ENCODE measurements at regions not wholly inside any gene's neighbourhood (a gene's known extent, or its start where the extent isn't known, plus 50 kb on each side); places are given as distances from the start of the nearest gene placed in this dataset.

- Histone ChIP-seq H3K27me3 (ENCODE audit: insufficient read depth, low read depth) (no peaks in the 10 kb centered on the region), H3K36me3 (ENCODE audit: low read depth) (no peaks in the 10 kb centered on the region), H3K27ac (no peak overlapping the region), H3K9me2 (ENCODE audit: insufficient read depth) (no peaks in the 10 kb centered on the region), H2AFZ (no peak overlapping the region), H3F3A (ENCODE audit: insufficient read depth, low read depth) (no peaks in the 10 kb centered on the region), H3K9me3 (ENCODE audit: insufficient read depth, low read depth) (no peaks in the 10 kb centered on the region), H4K20me1 (ENCODE audit: insufficient read depth) (no peaks in the 10 kb centered on the region), H3K4me3 (no peak overlapping the region), H3K4me1 (replicated peaks; ENCODE audit: insufficient read depth) (peaks cover 9% of the 10 kb centered on the region), H3K79me2 (ENCODE audit: low read depth) (no peaks in the 10 kb centered on the region), H3K4me2 (no peak overlapping the region)
- ChIA-PET POLR2A (ENCODE audit: unreplicated experiment) (no interaction called here), CTCF (no interaction called here)
- DNase-seq = no peak
- TF ChIP-seq EZH2 (IDR thresholded peaks at IDR 0.05; ENCODE audit: low read depth) = no peak
- TF ChIP-seq, protein P1, sequence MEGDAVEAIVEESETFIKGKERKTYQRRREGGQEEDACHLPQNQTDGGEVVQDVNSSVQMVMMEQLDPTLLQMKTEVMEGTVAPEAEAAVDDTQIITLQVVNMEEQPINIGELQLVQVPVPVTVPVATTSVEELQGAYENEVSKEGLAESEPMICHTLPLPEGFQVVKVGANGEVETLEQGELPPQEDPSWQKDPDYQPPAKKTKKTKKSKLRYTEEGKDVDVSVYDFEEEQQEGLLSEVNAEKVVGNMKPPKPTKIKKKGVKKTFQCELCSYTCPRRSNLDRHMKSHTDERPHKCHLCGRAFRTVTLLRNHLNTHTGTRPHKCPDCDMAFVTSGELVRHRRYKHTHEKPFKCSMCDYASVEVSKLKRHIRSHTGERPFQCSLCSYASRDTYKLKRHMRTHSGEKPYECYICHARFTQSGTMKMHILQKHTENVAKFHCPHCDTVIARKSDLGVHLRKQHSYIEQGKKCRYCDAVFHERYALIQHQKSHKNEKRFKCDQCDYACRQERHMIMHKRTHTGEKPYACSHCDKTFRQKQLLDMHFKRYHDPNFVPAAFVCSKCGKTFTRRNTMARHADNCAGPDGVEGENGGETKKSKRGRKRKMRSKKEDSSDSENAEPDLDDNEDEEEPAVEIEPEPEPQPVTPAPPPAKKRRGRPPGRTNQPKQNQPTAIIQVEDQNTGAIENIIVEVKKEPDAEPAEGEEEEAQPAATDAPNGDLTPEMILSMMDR (conservative IDR thresholded peaks at IDR 0.05) = no peak
- intact Hi-C loops (cut with micrococcal nuclease; ENCODE audit: unreplicated experiment) = no loop called here
- no TSS peak for BruUV-seq (replicated peaks)
Observed at GRCh38 chr2:71944183-71944550, 203.5 kb downstream of the CYP26B1 start.

GRCh38 chr2:71943238-71944182 is 204.2 kb downstream of the CYP26B1 start:
- Histone ChIP-seq H3K4me2 (no peak overlapping the region), H3F3A (ENCODE audit: insufficient read depth, low read depth) (no peaks in the 10 kb centered on the region), H4K20me1 (ENCODE audit: insufficient read depth) (no peaks in the 10 kb centered on the region), H3K36me3 (ENCODE audit: low read depth) (no peaks in the 10 kb centered on the region), H3K9me3 (ENCODE audit: insufficient read depth, low read depth) (no peaks in the 10 kb centered on the region), H3K4me3 (no peak overlapping the region), H3K27me3 (ENCODE audit: insufficient read depth, low read depth) (no peaks in the 10 kb centered on the region), H3K79me2 (ENCODE audit: low read depth) (no peaks in the 10 kb centered on the region), H3K9me2 (ENCODE audit: insufficient read depth) (no peaks in the 10 kb centered on the region), H3K4me1 (replicated peaks; ENCODE audit: insufficient read depth) (peaks cover 2% of the 10 kb centered on the region), H2AFZ (no peak overlapping the region), H3K27ac (no peak overlapping the region)
- DNase-seq = no peak
- no peak for TF ChIP-seq EZH2 (IDR thresholded peaks at IDR 0.05; ENCODE audit: low read depth)
- TF ChIP-seq, protein P1 (conservative IDR thresholded peaks at IDR 0.05) = no peak
- no TSS peak for BruUV-seq (replicated peaks)
- intact Hi-C loops (cut with micrococcal nuclease; ENCODE audit: unreplicated experiment) = no loop called here
- POLR2A ChIA-PET (ENCODE audit: unreplicated experiment) = no interaction called here
- CTCF ChIA-PET = no interaction called here

GRCh38 chr2:71941726-71942525 is 205.7 kb downstream of the CYP26B1 start:
- POLR2A ChIA-PET (ENCODE audit: unreplicated experiment) = interaction anchor here (0.5 kb wide), 1 partner anchor 169 kb away, joined by 4 read pairs; no protein-coding TSS in a partner anchor
- no peak overlapping the region for H2AFZ ChIP-seq
- no peak for DNase-seq
- H3K4me2 ChIP-seq = no peak overlapping the region
- H3K36me3 ChIP-seq (ENCODE audit: low read depth) = no peaks in the 10 kb centered on the region
- intact Hi-C loops (cut with micrococcal nuclease; ENCODE audit: unreplicated experiment) = no loop called here
- no peaks in the 10 kb centered on the region for H3K9me3 ChIP-seq (ENCODE audit: insufficient read depth, low read depth)
- H3K9me2 ChIP-seq (ENCODE audit: insufficient read depth) = no peaks in the 10 kb centered on the region
- no peak overlapping the region for H3K27ac ChIP-seq
- no TSS peak for BruUV-seq (replicated peaks)
- no peaks in the 10 kb centered on the region for H4K20me1 ChIP-seq (ENCODE audit: insufficient read depth)
- TF ChIP-seq, protein P1 (conservative IDR thresholded peaks at IDR 0.05) = no peak
- TF ChIP-seq EZH2 (IDR thresholded peaks at IDR 0.05; ENCODE audit: low read depth) = no peak
- H3K79me2 ChIP-seq (ENCODE audit: low read depth) = no peaks in the 10 kb centered on the region
- no peaks in the 10 kb centered on the region for H3K27me3 ChIP-seq (ENCODE audit: insufficient read depth, low read depth)
- H3K4me3 ChIP-seq = no peak overlapping the region
- CTCF ChIA-PET = no interaction called here
- no peaks in the 10 kb centered on the region for H3K4me1 ChIP-seq (replicated peaks; ENCODE audit: insufficient read depth)
- H3F3A ChIP-seq (ENCODE audit: insufficient read depth, low read depth) = no peaks in the 10 kb centered on the region

Data from PC-9 (cell line).